Adrenal gland (tissue), 9 donors: ENCODE measurements at regions not wholly inside any gene's neighbourhood (a gene's known extent, or its start where the extent isn't known, plus 50 kb on each side); places are given as distances from the start of the nearest gene placed in this dataset.
"Not testable (repeated sequence)": the region's sequence is repeated elsewhere in the genome, so short reads cannot be mapped to it uniquely, and the experiment has no call there.

ENCODE experiments used
- DNase-seq, 7 donors: peaks; one replicate each; pipeline ENCODE4 v3.0.0-alpha.2; 2019 to 2020
- H3K27ac ChIP-seq, 5 donors: fragments of 200-600 bp; sonication (generic) in 4 of 5; 1 replicate in 3 of 5; 2 replicates in 2 of 5; pipeline versions ENCODE4 v1.5.1 to v1.8.0; 2016 to 2020; ENCODE audit warnings: mild to moderate bottlenecking in 1 of 5
- H3K27me3 ChIP-seq: fragments of 200-600 bp; 2 replicates; pipeline ENCODE4 v1.8.0; 2021
- H3K36me3 ChIP-seq, 2 donors: fragments of 200-600 bp; replicated peaks in 1 of 2; 1 replicate in 1 of 2; 2 replicates in 1 of 2; pipeline versions ENCODE4 v1.5.1 to v1.8.0; 2018 to 2022
- H3K4me1 ChIP-seq, 2 donors: fragments of 200-600 bp; replicated peaks in 1 of 2; 1 replicate in 1 of 2; 2 replicates in 1 of 2; pipeline versions ENCODE4 v1.5.1 to v1.8.0; 2018 to 2021
- H3K4me3 ChIP-seq, 4 donors: fragments of 200-600 bp; sonication (generic) in 3 of 4; one replicate each; pipeline ENCODE4 v1.5.1; 2016 to 2018
- H3K9me3 ChIP-seq, 3 donors: fragments of 200-600 bp; sonication (generic) in 1 of 3; replicated peaks in 1 of 3; 1 replicate in 2 of 3; 2 replicates in 1 of 3; pipeline versions ENCODE4 v1.5.1 to v1.8.0; 2016 to 2021
- POLR2A ChIP-seq, 2 donors: fragments of 450-650 bp; IDR thresholded peaks; one replicate each; pipeline ENCODE4 v1.6.1; 2017; ENCODE audit warnings: antibody characterized with exemption in 2 of 2, mild to moderate bottlenecking in 2 of 2, moderate library complexity in 1 of 2
- WGBS, 4 donors: extraction: QIAGEN DNeasy Blood & Tissue Kit in 2 of 4; methylation state at CpG; one replicate each; pipeline versions ENCODE4 v1.1.5 to v1.1.7; 2013 to 2017; 5-methylcytosine and 5-hydroxymethylcytosine counted together
- intact Hi-C, 2 donors: fragments of 100-400 bp; cut with DNase I; formaldehyde crosslinking; loops; one replicate each; pipeline versions ENCODE4 v1.14.1 to v1.15.0; 2022 to 2023
- TF ChIP-seq, protein P1 (sequence below), 6 experiments: fragments of 450-650 bp in 4 of 6; fragments of 200-600 bp in 2 of 6; sonication (generic) in 1 of 6; IDR thresholded peaks; 1 replicate in 5 of 6; 2 replicates in 1 of 6; pipeline versions ENCODE4 v1.5.1 to v1.8.0; 2016 to 2021; ENCODE audit warnings: antibody characterized with exemption in 6 of 6, mild to moderate bottlenecking in 2 of 6, moderate library complexity in 1 of 6
- donor health status: healthy with polysubstance abuse.
- donor health status: Bipolar disorder and iron deficiency.
- donor health status: DM: yes; HTN: yes; CAD: no.
- donor health status: DM: no; HTN: no; CAD: no.
- donor health status: DM: no; HTN: no; CAD: no.

DNA sequence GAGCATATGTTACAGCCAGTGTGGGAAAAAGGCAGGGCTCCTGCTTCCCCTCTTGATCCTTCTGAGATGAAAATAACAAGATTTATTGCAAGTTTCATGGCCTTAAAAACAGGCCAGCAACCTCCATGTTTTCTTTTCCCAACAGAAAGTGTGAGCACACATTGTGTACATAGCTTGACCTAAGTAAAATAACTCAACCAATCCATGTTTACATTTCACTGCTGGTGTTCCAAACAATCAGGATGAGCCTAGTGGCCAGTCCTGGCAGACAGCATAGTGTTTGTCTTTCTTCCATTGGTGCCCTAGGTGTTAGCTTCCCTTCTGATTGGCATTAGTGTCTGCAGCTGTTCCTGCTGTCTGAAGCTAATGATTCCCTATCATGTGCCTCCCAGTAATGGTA is 847.7 kb downstream of the EPHA3 start:
- Histone ChIP-seq H3K27ac (no peak overlapping the region), H3K36me3 (no peaks in the 10 kb centered on the region), H3K9me3 (no peaks in the 10 kb centered on the region), H3K27me3 (no peaks in the 10 kb centered on the region), H3K4me3 (no peak overlapping the region), H3K4me1 (no peaks in the 10 kb centered on the region)
- TF ChIP-seq POLR2A (IDR thresholded peaks at IDR 0.05), result no peak
- TF ChIP-seq, protein P1, sequence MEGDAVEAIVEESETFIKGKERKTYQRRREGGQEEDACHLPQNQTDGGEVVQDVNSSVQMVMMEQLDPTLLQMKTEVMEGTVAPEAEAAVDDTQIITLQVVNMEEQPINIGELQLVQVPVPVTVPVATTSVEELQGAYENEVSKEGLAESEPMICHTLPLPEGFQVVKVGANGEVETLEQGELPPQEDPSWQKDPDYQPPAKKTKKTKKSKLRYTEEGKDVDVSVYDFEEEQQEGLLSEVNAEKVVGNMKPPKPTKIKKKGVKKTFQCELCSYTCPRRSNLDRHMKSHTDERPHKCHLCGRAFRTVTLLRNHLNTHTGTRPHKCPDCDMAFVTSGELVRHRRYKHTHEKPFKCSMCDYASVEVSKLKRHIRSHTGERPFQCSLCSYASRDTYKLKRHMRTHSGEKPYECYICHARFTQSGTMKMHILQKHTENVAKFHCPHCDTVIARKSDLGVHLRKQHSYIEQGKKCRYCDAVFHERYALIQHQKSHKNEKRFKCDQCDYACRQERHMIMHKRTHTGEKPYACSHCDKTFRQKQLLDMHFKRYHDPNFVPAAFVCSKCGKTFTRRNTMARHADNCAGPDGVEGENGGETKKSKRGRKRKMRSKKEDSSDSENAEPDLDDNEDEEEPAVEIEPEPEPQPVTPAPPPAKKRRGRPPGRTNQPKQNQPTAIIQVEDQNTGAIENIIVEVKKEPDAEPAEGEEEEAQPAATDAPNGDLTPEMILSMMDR (IDR thresholded peaks at IDR 0.05), result no peak
- DNase-seq, result no peak
- intact Hi-C loops, result no loop called here

DNA sequence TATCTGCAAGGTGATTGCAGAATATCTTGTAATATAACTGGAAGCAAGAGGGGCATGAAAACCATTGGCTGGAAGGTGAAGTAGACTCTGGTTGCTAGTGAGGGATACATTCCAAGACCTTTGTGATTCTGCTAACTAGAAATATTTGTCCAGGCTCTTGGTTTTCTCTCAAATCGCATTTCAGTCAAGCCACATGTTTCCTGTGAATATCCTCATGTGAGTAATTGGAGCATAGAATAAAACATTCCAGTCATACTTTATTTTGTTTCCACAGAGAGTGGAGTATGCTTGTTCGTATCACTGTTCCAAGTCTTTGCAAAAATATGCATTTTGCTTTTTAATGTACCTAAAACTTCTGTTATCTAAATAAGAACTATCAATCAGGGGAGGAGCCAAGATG is 850.0 kb downstream of the EPHA3 start:
- Histone ChIP-seq H3K9me3 (no peaks in the 10 kb centered on the region), H3K27me3 (no peaks in the 10 kb centered on the region), H3K4me1 (no peaks in the 10 kb centered on the region), H3K27ac (no peak overlapping the region), H3K4me3 (no peak overlapping the region), H3K36me3 (no peaks in the 10 kb centered on the region)
- DNase-seq, result no peak
- intact Hi-C loops, result no loop called here
- WGBS, 4 donors, result 48 to 62% (median 60%) methylated on average over 2 of the region's 2 CpGs
- TF ChIP-seq, protein P1 (IDR thresholded peaks at IDR 0.05), result no peak
- TF ChIP-seq POLR2A (IDR thresholded peaks at IDR 0.05), result no peak

DNA sequence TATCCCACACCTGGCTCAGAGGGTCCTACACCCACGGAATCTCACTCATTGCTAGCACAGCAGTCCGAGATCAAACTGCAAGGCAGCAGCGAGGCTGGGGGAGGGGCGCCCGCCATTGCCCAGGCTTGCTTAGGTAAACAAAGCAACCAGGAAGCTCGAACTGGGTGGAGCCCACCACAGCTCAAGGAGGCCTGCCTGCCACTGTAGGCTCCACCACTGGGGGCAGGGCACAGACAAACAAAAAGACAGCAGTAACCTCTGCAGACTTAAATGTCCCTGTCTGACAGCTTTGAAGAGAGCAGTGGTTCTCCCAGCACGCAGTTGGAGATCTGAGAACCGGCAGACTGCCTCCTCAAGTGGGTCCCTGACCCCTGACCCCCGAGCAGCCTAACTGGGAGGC is 850.7 kb downstream of the EPHA3 start:
- H3K36me3 ChIP-seq, H3K27ac ChIP-seq, DNase-seq, intact Hi-C loops, H3K4me3 ChIP-seq, H3K9me3 ChIP-seq, H3K4me1 ChIP-seq, H3K27me3 ChIP-seq: not testable (repeated sequence)
- 46 to 66% (median 64%) methylated on average over 7 to 9 of the region's 9 CpGs for WGBS, 4 donors

DNA sequence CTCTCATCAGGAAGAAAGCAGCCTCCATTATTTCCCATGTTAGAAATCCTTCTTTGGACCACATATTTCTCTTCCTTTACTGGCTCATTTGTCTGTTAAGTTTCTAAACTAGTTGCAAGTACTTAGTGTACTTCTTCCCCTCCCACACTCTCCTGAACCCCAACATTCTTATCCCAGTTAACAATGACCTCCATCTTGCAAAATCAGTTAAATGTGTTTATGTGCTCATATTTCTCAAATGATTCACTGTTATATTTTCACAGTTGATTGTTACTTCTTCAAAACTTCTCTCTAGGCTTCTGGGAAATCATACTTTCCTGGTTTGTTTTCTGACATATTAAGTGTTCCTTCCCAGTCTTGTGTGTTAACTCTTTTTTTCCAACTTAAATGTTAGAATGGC is 856.9 kb downstream of the EPHA3 start:
- H3K4me1 ChIP-seq, result no peaks in the 10 kb centered on the region
- no peak for TF ChIP-seq POLR2A (IDR thresholded peaks at IDR 0.05)
- TF ChIP-seq, protein P1 (IDR thresholded peaks at IDR 0.05), result no peak
- no peaks in the 10 kb centered on the region for H3K9me3 ChIP-seq
- no peak overlapping the region for H3K4me3 ChIP-seq
- no peaks in the 10 kb centered on the region for H3K36me3 ChIP-seq
- no peaks in the 10 kb centered on the region for H3K27me3 ChIP-seq
- intact Hi-C loops, result no loop called here
- no peak overlapping the region for H3K27ac ChIP-seq
- DNase-seq, result no peak

DNA sequence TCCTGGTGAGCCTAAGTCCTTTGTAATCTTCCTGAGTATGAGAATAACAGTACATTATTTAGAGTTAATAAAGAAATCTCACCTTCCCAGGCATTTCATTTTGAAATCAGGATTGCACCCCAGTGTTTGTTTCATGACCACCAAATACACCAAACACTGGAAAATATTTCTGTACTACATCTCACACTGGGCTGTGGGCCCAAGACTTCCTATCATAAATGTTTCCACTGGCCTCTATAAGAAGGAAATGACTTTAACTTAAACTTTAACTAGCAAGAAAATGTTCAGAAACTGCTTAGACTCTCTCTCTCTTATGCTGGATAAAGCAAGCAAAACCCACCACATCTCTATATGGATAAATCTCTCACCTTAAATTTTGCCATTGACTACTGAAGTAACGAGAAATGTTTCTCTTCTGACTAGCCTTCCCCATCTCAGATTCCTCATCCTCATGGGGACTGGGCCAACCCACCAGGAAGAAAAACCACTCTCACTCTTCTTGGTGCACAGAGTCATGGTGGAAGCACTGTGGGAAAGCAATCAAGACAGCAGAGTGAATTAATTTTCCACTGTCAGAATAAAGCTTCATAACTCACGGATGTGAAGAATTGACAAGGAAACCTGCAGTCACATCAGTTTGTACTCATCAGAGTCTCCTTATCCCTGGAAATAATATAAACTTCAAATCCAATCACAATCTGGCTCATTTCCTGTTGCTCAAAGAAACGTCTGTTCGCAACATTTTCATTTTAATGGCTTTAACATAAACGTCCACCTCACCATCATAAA is 859.6 kb downstream of the EPHA3 start:
- H3K4me3 ChIP-seq, result no peak overlapping the region
- H3K27ac ChIP-seq, result no peak overlapping the region
- H3K36me3 ChIP-seq, result no peaks in the 10 kb centered on the region
- intact Hi-C loops, result no loop called here
- no peak for DNase-seq
- no peaks in the 10 kb centered on the region for H3K4me1 ChIP-seq
- no peaks in the 10 kb centered on the region for H3K27me3 ChIP-seq
- TF ChIP-seq POLR2A (IDR thresholded peaks at IDR 0.05), result no peak
- TF ChIP-seq, protein P1 (IDR thresholded peaks at IDR 0.05), result no peak
- WGBS, 4 donors, result 60 to 70% (median 67%) methylated on average over 5 of the region's 5 CpGs
- H3K9me3 ChIP-seq, result no peaks in the 10 kb centered on the region
